Right cardiac atrium (tissue), 5 donors: ENCODE measurements at regions not wholly inside any gene's neighbourhood (a gene's known extent, or its start where the extent isn't known, plus 50 kb on each side); places are given as distances from the start of the nearest gene placed in this dataset.
"Not testable (repeated sequence)": the region's sequence is repeated elsewhere in the genome, so short reads cannot be mapped to it uniquely, and the experiment has no call there.

Source experiments
- ATAC-seq, 2 donors: fragments of 200-7000 bp; cut with Tn5 transposase; one replicate each; pipeline versions ENCODE4 v1.8.0 to v1.9.1; 2020; ENCODE audit warnings: moderate library complexity in 2 of 2, mild to moderate bottlenecking in 1 of 2
- DNase-seq, 3 donors: peaks; one replicate each; pipeline ENCODE4 v3.0.0-alpha.2; 2020
- H3K27ac ChIP-seq: one replicate; pipeline ENCODE4 v1.5.1; 2013; ENCODE audit warnings: mild to moderate bottlenecking, low read length, control low read depth, moderate library complexity
- H3K27me3 ChIP-seq: one replicate; pipeline ENCODE4 v1.6.1; 2013; ENCODE audit not compliant: control insufficient read depth, insufficient read depth
- H3K4me1 ChIP-seq: one replicate; pipeline ENCODE4 v1.6.1; 2013; ENCODE audit warnings: low read length; ENCODE audit not compliant: control insufficient read depth, insufficient read depth
- H3K4me3 ChIP-seq: one replicate; pipeline ENCODE4 v1.5.1; 2013; ENCODE audit warnings: low read length, control low read depth
- H3K9me3 ChIP-seq: one replicate; pipeline ENCODE4 v1.6.1; 2013; ENCODE audit warnings: low read length; ENCODE audit not compliant: control insufficient read depth
- WGBS: extraction: QIAGEN DNeasy Blood & Tissue Kit; methylation state at CpG from one replicate; pipeline ENCODE4 v1.1.7; 2013; 5-methylcytosine and 5-hydroxymethylcytosine counted together
- intact Hi-C, 4 donors: fragments of 100-400 bp; cut with DNase I; formaldehyde crosslinking; loops; one replicate each; pipeline versions ENCODE4 v1.11.0 to v1.14.0; 2022 to 2023
- donor health status: healthy with polysubstance abuse.
- donor health status: DM: no; HTN: yes; CAD: no.
- donor health status: DM: no; HTN: no; CAD: no.
- donor health status: DM: no; HTN: yes; CAD: no; lungs with severe emphysema.
- donor health status: DM: yes; HTN: yes; CAD: no.

DNA sequence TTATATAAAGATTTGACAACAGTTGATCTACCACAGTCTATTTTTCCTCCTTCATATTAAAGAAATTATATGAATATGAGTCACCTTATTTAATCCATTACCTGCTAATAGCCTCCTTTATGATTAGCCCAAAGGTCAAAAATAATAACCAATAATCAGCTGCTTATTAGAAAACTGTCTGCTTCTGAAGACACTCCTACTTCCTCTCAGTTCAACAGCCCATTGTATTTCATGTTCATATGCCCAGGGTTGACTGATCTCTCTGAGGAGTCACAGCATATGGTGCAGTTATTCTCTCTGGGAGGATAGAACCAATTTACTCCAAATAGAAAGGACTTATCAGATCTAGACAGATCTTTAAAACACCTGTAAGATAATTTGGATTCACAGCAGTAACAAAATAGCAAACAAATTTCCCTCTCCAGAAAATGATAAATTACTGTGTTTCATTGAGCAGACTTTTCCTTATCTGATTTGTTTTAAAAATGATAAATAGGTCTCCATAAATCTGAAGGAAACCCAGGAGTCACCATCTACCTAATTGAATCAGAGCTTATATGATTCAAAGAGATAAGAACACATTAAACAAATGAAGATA is 180.4 kb upstream of the ITGA1 start:
- intact Hi-C loops: no loop called here
- Histone ChIP-seq H3K4me1 (no peaks in the 10 kb centered on the region), H3K4me3 (no peak overlapping the region), H3K9me3 (no peaks in the 10 kb centered on the region), H3K27me3 (no peaks in the 10 kb centered on the region), H3K27ac (no peak overlapping the region)
- DNase-seq (no peak), ATAC-seq (no peak)

DNA sequence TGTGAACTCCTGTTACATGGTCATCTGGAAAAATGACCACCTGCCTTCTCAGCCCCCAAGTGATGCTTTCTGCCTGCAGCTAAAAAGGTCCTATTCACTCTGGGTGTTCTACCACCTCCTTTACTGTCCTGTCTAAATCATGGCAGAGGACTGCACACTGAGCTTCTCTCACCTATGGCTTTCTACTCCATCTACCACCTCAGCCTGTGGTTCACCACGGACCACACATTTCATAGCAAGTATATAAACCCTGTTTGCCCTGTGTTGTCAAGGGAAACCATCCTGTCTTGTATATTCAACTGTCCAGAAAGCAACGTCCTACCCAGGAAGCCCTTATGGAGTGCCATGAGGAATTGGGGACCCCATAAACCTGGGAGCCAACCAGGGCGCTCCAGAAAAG is 167.4 kb upstream of the ITGA1 start:
- no peaks in the 10 kb centered on the region for H3K9me3 ChIP-seq
- H3K27me3 ChIP-seq: no peaks in the 10 kb centered on the region
- intact Hi-C loops: no loop called here
- no peak for ATAC-seq
- no peak overlapping the region for H3K4me3 ChIP-seq
- no peaks in the 10 kb centered on the region for H3K4me1 ChIP-seq
- no peak for DNase-seq
- WGBS: 76% methylated on average over 3 of the region's 3 CpGs
- no peak overlapping the region for H3K27ac ChIP-seq

DNA sequence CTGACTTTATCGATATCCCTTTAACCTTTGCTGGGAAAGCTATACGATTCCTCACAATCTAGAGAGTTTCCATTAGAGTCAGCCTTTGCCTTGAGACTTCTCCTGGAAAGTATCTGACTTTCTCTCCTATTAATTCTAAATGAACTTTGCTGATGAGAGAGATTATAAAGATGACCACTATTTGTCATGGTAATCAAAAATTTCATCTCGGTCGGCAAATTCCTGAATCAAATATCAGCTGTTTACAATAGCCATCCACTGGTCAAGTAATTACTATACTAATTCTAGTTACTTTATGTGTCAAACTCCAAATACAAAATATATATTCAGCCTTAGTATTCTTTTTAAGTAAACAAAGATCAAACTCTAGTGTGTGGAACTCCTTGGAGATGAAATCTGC is 164.4 kb upstream of the ITGA1 start:
- Histone ChIP-seq H3K4me1 (no peaks in the 10 kb centered on the region), H3K9me3 (no peaks in the 10 kb centered on the region), H3K27me3 (no peaks in the 10 kb centered on the region), H3K27ac (no peak overlapping the region), H3K4me3 (no peak overlapping the region)
- 54% methylated on average over 4 of the region's 4 CpGs for whole genome bisulfite sequencing
- ATAC-seq (no peak), DNase-seq (no peak)
- intact Hi-C loops: no loop called here

DNA sequence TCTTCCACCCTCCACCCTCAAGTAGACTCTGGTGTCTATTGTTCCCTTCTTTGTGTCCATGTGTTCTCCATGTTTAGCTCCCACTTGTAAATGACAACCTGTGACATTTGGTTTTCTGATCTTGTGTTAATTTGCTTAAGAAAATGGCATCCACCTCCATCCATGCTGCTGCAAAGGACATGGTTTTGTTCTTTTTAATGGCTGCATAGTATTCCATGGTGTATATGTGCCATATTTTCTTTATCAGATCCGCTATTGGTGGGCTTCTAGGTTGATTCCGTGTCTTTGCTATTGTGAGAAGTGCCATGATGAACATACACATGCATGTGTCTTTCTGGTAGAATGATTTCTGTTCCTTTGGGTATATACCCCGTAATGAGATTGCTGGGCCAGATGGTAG is 163.4 kb upstream of the ITGA1 start:
- no peaks in the 10 kb centered on the region for H3K9me3 ChIP-seq
- H3K4me3 ChIP-seq: no peak overlapping the region
- H3K27ac ChIP-seq: no peak overlapping the region
- H3K27me3 ChIP-seq: no peaks in the 10 kb centered on the region
- H3K4me1 ChIP-seq: no peaks in the 10 kb centered on the region
- intact Hi-C loops: no loop called here
- ATAC-seq (no peak), DNase-seq (no peak)
- 87% methylated on average over 3 of the region's 3 CpGs for WGBS

DNA sequence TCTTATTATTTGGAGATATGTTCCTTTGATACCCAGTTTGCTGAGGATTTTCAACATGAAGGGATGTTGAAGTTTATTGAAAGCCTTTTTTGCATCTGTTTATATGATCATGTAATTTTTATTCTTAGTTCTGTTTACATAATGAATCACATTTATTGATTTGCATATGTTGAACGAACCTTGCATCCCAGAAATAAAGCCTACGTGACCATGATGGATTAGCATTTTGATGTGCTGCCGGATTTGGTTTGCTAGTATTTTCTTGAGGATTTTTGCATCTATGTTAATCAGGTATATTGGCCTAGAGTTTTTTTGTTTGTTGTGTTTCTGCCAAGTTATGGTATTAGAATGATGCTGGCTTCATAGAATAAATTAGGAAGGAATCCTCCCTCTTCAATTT is 161.4 kb upstream of the ITGA1 start:
- H3K9me3 ChIP-seq: no peaks in the 10 kb centered on the region
- ATAC-seq (no peak), DNase-seq (no peak)
- H3K27ac ChIP-seq: no peak overlapping the region
- no peaks in the 10 kb centered on the region for H3K4me1 ChIP-seq
- intact Hi-C loops: no loop called here
- H3K27me3 ChIP-seq: no peaks in the 10 kb centered on the region
- no peak overlapping the region for H3K4me3 ChIP-seq
- WGBS: 92% methylated on average over 3 of the region's 3 CpGs

DNA sequence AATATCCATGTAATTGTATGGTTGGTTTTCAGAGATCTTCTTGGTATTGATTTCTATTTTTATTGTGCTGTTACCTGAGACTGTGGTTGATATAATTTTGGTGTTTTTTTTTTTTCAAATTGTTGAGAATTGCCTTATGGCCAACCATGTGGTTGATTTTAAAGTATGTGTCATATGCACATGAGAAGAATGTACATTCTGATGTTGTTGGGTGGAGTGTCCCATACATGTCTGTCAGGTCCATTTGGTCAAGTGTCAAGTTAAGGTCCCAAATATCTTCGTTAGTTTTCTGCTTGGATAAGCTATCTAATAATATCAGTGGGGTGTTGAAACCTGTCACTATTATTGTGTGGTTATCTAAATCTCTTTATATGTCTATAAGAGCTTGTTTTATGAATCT is 160.0 kb upstream of the ITGA1 start:
- Histone ChIP-seq H3K27ac (no peak overlapping the region), H3K4me3 (no peak overlapping the region), H3K27me3 (no peaks in the 10 kb centered on the region), H3K4me1 (no peaks in the 10 kb centered on the region), H3K9me3 (no peaks in the 10 kb centered on the region)
- intact Hi-C loops: no loop called here
- DNase-seq: no peak
- WGBS: 33% methylated on average over 1 of the region's 1 CpG
- ATAC-seq: no peak

DNA sequence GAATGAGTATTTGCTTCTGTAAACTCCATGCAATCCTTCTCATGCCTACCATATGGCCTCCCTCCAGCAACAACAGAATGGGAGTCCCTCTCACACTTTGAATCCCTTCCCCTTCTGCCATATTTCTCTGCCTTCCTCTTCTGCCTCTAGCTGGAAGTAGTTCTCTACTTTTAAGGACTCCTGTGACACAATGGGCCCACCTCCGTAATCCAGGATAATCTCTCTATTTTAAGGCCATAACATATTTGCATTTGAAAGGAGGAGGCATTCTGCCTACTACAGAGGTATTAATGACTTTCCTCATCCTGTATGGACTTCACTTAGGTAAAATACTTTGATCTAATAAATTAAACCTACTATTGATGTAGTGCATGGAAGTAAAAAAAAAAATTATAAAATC is 155.4 kb upstream of the ITGA1 start:
- WGBS: 84% methylated on average over 1 of the region's 1 CpG
- no peak for DNase-seq
- Histone ChIP-seq H3K27me3 (no peaks in the 10 kb centered on the region), H3K4me1 (no peaks in the 10 kb centered on the region), H3K27ac (no peak overlapping the region), H3K4me3 (no peak overlapping the region), H3K9me3 (no peaks in the 10 kb centered on the region)
- ATAC-seq: no peak
- intact Hi-C loops: no loop called here

DNA sequence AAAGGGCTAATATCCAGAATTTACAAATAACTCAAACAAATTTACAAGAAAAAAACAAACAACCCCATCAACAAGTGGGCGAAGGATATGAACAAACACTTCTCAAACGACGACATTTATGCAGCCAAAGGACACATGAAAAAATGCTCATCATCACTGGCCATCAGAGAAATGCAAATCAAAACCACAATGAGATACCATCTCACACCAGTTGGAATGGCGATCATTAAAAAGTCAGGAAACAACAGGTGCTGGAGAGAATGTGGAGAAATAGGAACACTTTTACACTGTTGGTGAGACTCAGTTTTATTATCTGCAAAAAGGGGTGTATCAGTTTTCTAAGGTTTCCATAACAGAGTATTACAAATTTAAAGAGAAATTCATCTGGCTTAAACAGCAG is 153.5 kb upstream of the ITGA1 start:
- WGBS: 94% methylated on average over 4 of the region's 4 CpGs

DNA sequence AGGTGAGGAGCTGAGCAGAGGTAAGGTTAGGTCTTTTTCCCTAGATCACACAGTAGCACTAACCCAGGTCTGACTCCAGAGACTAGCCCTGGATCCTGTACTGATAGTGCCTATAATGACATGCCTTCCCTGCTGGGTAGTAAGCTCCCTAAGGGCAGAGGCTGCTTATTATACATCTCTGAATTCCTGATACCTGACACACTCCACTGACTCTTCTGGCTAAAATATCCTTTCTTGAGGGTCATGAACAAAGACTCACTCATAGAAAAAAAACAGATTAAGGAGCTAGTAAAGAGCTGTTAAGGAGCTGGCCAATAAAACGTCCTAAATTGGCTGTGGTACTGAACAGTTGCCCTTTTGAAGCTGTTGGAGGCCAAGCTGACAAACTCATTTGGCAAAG is 149.0 kb upstream of the ITGA1 start:
- no peak overlapping the region for H3K4me3 ChIP-seq
- intact Hi-C loops: no loop called here
- H3K27ac ChIP-seq: no peak overlapping the region
- H3K27me3 ChIP-seq: no peaks in the 10 kb centered on the region
- WGBS: 28% methylated on average over 1 of the region's 1 CpG
- no peak for ATAC-seq
- no peaks in the 10 kb centered on the region for H3K4me1 ChIP-seq
- DNase-seq: no peak
- no peaks in the 10 kb centered on the region for H3K9me3 ChIP-seq

More for the DNA sequence above, 153.5 kb upstream of the ITGA1 start:
- H3K4me1 ChIP-seq, H3K27me3 ChIP-seq, DNase-seq, H3K4me3 ChIP-seq, H3K27ac ChIP-seq, H3K9me3 ChIP-seq, ATAC-seq, intact Hi-C loops: not testable (repeated sequence)

DNA sequence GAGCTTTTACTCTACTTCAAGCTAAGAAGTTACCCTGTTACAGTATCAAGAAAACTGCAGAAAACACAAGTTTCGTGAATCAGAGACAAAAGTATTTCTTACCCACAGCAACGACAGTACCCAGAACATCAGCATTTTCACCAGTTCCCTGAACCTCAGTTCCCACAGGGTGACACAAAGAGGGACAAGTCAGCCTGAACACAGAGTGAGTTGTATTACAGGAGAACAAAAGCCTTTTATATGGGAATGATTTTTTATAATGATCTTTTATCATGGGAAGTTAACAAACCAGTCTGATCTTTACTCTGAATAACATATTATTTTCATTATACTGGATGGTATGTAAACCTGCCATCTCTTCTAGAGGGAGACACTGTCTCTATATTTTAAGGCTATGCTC is 139.0 kb upstream of the ITGA1 start:
- no peak overlapping the region for H3K4me3 ChIP-seq
- no peaks in the 10 kb centered on the region for H3K9me3 ChIP-seq
- intact Hi-C loops: no loop called here
- no peak overlapping the region for H3K27ac ChIP-seq
- 85% methylated on average over 2 of the region's 2 CpGs for WGBS
- no peaks in the 10 kb centered on the region for H3K27me3 ChIP-seq
- DNase-seq (no peak), ATAC-seq (no peak)
- H3K4me1 ChIP-seq: no peaks in the 10 kb centered on the region

DNA sequence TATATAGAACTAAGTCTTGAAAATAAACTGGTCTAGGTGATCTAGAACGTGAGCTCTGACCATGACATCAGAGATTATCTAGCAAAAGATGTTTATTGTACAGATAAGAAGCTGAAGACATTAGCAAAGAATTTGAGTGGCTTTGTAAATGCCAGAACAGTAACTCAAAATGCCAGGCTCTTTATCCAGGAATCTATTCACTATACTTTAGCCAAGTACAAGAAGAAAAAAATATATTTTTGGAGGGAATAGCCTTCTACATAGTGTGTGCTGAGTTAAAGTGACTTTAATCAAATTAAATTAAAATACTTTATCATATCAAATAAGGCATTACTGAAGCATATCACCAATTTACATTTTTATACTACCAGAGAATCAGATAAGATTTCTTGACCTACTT is 132.6 kb upstream of the ITGA1 start:
- 67% methylated on average over 1 of the region's 1 CpG for WGBS
- H3K27me3 ChIP-seq: no peaks in the 10 kb centered on the region
- no peak overlapping the region for H3K4me3 ChIP-seq
- H3K4me1 ChIP-seq: no peaks in the 10 kb centered on the region
- no peaks in the 10 kb centered on the region for H3K9me3 ChIP-seq
- H3K27ac ChIP-seq: no peak overlapping the region
- intact Hi-C loops: loop anchor here (5.0 to 10.0 kb wide), 3 partner anchors 1693 to 1700 kb away; no protein-coding TSS in a partner anchor
- no peak for ATAC-seq
- DNase-seq: no peak

DNA sequence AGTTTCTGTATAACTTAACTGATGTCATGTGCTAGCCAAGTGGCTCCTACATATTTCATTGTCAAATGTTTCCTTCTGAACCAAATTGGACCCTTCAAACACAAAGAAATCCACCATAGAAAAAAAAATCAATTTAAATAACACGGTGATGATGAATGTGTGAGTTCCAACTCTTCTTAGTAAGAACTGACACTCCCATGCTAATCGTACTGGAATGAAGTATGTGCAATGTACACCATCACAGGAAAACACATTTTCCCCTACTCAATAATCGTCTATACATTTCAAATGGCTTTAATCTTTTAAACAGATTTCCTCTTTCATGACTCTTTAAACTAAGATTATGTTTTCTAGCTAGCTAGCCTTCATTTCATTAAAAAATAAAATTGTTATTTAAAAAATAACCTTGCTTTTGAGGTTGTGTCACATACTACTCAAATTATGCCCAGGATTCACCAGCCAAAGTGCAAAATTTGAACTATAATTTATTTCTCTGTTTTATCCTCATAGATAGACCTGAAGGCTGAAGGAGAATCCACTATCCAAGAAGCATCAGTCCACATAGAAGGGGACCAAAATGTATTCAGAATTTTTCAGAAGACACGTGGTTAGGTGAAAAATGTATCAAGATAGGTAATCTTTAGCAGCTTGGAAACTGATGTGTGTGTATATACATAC is 131.0 kb upstream of the ITGA1 start:
- H3K9me3 ChIP-seq: no peaks in the 10 kb centered on the region
- no peaks in the 10 kb centered on the region for H3K4me1 ChIP-seq
- intact Hi-C loops: loop anchor here (5.0 to 10.0 kb wide), 3 partner anchors 1694 to 1702 kb away; no protein-coding TSS in a partner anchor
- DNase-seq: no peak
- H3K27ac ChIP-seq: no peak overlapping the region
- no peak overlapping the region for H3K4me3 ChIP-seq
- no peak for ATAC-seq
- H3K27me3 ChIP-seq: no peaks in the 10 kb centered on the region
- WGBS: 42% methylated on average over 4 of the region's 4 CpGs
